GM10248 (cell line): ENCODE measurements at regions not wholly inside any gene's neighbourhood (a gene's known extent, or its start where the extent isn't known, plus 50 kb on each side); places are given as distances from the start of the nearest gene placed in this dataset.
"Not testable (repeated sequence)": the region's sequence is repeated elsewhere in the genome, so short reads cannot be mapped to it uniquely, and the experiment has no call there.

Source experiments
- CTCF ChIA-PET: fragments of 300-600 bp; sonication (Branson Sonifier 250); formaldehyde crosslinking; extraction: SDS; loops from one replicate; lab custom pipeline; 2021; ENCODE audit warnings: antibody characterized with exemption; lab: Yijun Ruan, JAX
- POLR2A ChIA-PET: fragments of 350-650 bp; sonication (Branson Sonifier 250); formaldehyde crosslinking; extraction: SDS; loops from one replicate; lab custom pipeline; 2020; ENCODE audit warnings: antibody characterized with exemption; lab: Yijun Ruan, JAX
- DNase-seq: peaks from one replicate; pipeline ENCODE4 v3.0.0; 2012; ENCODE audit errors: extremely low spot score
- CTCF ChIP-seq: IDR thresholded peaks from 2 replicates; pipeline ENCODE4 v1.5.1; 2012; ENCODE audit warnings: mild to moderate bottlenecking, low read depth; ENCODE audit errors: extremely low read depth, missing control alignments, control extremely low read depth

DNA sequence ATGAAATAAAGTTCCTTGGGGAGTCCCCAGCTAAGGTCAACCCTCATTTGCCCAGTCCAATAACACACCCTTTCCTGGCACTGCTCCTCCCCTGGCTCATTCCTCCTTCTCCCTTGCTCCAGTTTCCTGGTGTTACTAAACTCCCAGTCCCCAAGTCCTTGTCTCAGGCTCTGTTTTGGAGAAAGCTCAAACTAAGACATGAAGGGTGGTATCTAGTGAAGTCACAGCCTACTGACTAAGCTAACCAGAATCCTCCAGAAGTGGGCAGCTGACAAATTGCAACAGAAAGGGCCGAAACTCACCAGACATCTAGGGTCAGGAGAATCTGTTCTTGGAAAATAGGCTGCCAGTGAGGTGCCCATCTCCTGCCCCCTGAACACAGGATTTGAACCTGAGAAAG is 118.7 kb upstream of the NEK6 start:
- TF ChIP-seq CTCF, result no peak
- ChIA-PET POLR2A (no interaction called here), CTCF (interaction anchor here (1.2 to 2.0 kb wide), 4 partner anchors 12 to 121 kb away, joined by 4 to 9 read pairs (median 4); no protein-coding TSS in a partner anchor)
- DNase-seq, result no peak

DNA sequence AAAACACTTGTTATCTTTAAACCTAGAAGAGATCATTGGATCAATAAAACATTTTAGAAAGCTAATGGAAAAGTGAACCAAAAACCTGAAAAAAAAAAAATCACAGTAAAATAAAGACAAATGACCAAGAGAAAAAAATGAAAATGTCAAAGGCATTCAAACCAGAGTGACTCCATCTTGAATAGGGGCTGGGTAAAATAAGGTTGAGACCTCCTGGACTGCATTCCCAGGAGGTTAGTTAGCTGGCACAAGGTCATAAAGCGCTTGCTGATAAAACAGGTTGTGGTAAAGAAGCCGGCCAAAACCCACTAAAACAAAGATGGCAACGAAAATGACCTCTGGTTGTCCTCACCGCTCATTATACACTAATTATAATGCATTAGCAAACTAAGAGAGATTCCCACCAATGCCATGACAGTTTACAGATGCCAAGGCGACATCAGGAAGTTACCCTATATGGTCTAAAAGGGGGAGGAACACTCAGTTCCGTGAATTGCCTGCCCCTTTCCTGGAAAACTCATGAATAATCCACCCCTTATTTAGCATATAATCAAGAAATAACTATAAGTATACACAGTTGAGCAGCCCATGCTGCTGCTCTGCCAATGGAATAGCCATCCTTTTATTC is 116.7 kb upstream of the NEK6 start:
- TF ChIP-seq CTCF, result no peak
- ChIA-PET CTCF (no interaction called here), POLR2A (no interaction called here)
- DNase-seq, result no peak

GRCh38 chr9:124144561-124145123 is 113.1 kb upstream of the NEK6 start:
- CTCF ChIA-PET, result interaction anchor here (3.8 kb wide), 1 partner anchor 18 kb away, joined by 22 read pairs; no protein-coding TSS in a partner anchor
- DNase-seq, POLR2A ChIA-PET: not testable (repeated sequence)

DNA sequence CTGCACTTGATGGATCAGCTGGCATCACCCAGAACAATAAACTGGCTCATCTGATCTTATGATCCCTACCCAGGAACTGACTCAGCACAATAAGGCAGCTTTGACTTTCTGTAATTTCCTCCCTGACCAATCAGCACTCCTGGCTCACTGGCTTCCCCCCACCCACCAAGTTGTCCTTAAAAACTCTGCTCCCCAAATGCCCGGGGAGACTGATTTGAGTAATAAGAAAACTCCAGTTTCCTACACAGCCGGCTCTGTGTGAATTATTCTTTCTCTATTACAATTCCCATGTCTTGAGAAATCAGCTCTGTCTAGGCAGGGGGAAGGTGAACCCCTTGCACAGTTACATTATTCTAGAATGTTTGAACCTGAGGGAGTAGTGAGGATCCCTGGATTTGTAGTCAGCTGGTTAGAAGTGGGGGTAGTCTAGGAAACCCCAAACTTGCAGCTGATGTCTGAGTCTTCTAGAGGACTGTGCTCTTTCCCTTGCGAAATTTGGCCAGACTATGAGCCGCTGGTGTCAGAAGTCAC is 111.7 kb upstream of the NEK6 start:
- no peak for DNase-seq
- no peak for TF ChIP-seq CTCF
- ChIA-PET CTCF (interaction anchor here (1.7 to 3.8 kb wide), 2 partner anchors 19 to 102 kb away, joined by 3 to 22 read pairs; no protein-coding TSS in a partner anchor), POLR2A (no interaction called here)

- DNase-seq, result no peak
- POLR2A ChIA-PET, result no interaction called here
- CTCF ChIA-PET, result interaction anchor here (1.1 to 1.4 kb wide), 2 partner anchors 12 to 23 kb away, joined by 3 read pairs; no protein-coding TSS in a partner anchor
- no peak for TF ChIP-seq CTCF
These were observed 107.8 kb upstream of the NEK6 start for GRCh38 chr9:124149992-124150391.

DNA sequence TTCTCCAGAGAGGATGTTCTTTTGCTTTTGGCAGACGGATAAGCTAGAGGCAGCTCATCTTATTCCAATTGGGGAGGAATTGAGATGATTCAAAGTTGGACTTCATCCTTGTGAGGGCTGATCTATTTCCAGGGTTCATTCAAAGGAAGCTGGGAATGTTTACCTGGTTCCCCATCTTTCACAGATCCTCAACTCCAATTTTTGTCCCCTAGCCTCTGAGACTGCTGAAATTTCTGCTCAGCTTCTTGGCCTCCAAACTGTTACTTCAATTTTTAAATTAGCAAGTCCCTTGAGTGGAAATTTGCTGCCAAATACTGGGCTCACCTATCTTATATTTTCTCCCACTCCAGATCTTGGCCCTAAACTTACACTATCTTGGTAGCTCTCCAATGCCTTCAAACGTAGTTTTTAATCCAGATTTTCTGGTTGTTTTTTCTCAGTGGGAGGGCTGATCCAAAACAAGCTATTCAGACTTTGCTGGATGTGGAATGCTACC is 93.9 kb upstream of the NEK6 start:
- POLR2A ChIA-PET, result no interaction called here
- CTCF ChIA-PET, result interaction anchor here (0.8 to 2.0 kb wide), 3 partner anchors 25 to 42 kb away, joined by 4 to 7 read pairs (median 4); no protein-coding TSS in a partner anchor
- no peak for DNase-seq
- TF ChIP-seq CTCF, result no peak

- no peak for DNase-seq
- POLR2A ChIA-PET, result no interaction called here
- CTCF ChIA-PET, result interaction anchor here (1.8 kb wide), 1 partner anchor 26 kb away, joined by 4 read pairs; no protein-coding TSS in a partner anchor
- no peak for TF ChIP-seq CTCF
These were observed 92.9 kb upstream of the NEK6 start for GRCh38 chr9:124164811-124165210.
